Retinal pigment epithelial cell (primary cell): ENCODE measurements at regions not wholly inside any gene's neighbourhood (a gene's known extent, or its start where the extent isn't known, plus 50 kb on each side); places are given as distances from the start of the nearest gene placed in this dataset.
"Not testable (repeated sequence)": the region's sequence is repeated elsewhere in the genome, so short reads cannot be mapped to it uniquely, and the experiment has no call there.

ENCODE experiments used
- DNase-seq: peaks from one replicate; pipeline ENCODE4 v3.0.0-alpha.2; 2010; ENCODE audit warnings: low read depth
- H3K4me3 ChIP-seq: 2 replicates; pipeline ENCODE4 v1.5.1; 2011; ENCODE audit warnings: mild to moderate bottlenecking, low read length, control low read depth, moderate library complexity
- TF ChIP-seq, protein P1 (sequence below): conservative IDR thresholded peaks from 2 replicates; pipeline ENCODE4 v1.5.1; 2011; ENCODE audit warnings: low read depth, low read length, control low read depth, inconsistent platforms

DNA sequence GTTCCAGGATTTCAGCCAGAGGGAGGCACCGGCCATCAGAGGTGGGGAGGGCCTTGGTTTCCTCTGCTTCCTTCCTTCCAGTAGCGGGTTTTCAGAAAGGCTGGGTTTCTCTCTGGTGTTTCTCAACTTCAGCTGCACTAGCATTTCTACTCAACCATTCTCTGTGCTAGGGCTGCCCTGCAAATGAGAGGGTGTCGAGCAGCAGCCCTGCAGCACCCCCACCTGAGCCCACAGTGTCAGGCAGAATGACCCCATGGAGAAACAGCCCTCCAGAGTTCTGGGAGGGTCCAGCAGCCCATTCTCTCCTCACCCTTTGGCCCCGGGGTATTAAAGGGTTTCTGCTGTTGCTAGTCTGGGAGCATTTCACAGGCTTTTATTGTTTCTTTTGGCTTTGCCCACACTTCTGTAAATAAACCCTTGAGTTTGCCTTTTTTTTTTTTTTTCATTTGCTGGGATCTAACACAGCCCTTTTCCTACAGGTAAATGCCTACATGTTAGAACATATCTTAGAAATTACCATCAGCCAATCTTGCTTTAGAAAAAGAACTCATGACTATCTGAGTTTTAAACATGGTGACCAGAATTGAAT, 151.5 kb upstream of the VIPR2 start:
- TF ChIP-seq, protein P1, sequence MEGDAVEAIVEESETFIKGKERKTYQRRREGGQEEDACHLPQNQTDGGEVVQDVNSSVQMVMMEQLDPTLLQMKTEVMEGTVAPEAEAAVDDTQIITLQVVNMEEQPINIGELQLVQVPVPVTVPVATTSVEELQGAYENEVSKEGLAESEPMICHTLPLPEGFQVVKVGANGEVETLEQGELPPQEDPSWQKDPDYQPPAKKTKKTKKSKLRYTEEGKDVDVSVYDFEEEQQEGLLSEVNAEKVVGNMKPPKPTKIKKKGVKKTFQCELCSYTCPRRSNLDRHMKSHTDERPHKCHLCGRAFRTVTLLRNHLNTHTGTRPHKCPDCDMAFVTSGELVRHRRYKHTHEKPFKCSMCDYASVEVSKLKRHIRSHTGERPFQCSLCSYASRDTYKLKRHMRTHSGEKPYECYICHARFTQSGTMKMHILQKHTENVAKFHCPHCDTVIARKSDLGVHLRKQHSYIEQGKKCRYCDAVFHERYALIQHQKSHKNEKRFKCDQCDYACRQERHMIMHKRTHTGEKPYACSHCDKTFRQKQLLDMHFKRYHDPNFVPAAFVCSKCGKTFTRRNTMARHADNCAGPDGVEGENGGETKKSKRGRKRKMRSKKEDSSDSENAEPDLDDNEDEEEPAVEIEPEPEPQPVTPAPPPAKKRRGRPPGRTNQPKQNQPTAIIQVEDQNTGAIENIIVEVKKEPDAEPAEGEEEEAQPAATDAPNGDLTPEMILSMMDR, result no peak
- DNase-seq, result no peak
- no peak overlapping the region for H3K4me3 ChIP-seq

DNA sequence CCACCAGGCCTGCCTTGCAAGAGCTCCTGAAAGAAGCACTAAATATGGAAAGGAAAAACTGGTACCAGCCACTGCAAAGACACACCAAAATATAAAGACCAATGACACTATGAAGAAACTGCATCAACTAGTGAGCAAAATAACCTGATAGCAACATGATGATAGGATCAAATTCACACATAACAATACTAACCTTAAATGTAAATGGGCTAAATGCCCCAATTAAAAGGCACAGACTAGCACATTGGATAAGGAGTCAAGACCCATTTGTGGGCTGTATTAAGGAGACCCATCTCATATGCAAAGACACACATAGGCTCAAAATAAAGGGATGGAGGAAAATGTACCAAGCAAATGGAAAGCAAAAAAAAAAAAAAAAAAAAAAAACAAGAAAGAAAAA, 141.8 kb upstream of the VIPR2 start:
- H3K4me3 ChIP-seq, DNase-seq: not testable (repeated sequence)

DNA sequence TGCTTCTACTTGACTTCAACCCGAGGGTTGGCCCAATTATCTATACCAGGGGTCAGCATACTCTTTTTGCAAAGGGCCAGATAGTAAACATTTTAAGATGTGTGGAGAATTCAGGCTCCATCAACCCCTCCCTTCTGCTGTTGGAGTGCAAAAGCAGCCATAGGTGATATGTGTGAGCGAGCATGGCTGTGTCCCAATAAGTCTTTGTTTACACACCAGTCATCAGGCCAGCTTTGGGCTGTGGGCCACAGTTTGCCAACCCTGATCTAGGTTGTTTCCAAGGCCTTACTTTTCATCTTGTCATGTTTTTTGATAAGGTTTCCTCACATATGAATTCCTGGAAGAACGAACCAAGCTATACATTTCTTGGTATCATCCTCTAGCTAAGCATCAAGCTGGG, 136.9 kb upstream of the VIPR2 start:
- TF ChIP-seq, protein P1, result no peak

DNA sequence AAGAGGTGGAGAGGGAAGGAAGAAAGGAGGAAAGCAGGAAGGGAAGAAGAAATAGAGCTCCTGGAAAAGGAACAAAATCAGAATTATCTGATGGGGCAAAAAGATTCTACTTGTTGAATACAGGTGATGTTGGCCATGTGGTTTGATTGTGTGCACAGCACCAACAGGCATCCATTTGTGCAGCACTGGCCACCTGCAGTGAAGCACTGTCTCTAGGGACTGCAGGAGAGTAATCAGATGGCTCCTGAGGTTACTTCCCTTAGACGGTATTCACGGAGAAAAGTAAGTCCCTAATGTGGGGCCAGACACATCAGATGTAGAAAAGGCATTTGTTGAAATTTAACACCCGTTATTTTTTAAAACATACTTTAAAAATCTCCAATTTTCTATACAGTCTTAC, 135.3 kb upstream of the VIPR2 start:
- TF ChIP-seq, protein P1, result no peak
- DNase-seq, result no peak
- H3K4me3 ChIP-seq, result no peak overlapping the region

More for the DNA sequence above, 136.9 kb upstream of the VIPR2 start:
- no peak overlapping the region for H3K4me3 ChIP-seq
- no peak for DNase-seq

DNA sequence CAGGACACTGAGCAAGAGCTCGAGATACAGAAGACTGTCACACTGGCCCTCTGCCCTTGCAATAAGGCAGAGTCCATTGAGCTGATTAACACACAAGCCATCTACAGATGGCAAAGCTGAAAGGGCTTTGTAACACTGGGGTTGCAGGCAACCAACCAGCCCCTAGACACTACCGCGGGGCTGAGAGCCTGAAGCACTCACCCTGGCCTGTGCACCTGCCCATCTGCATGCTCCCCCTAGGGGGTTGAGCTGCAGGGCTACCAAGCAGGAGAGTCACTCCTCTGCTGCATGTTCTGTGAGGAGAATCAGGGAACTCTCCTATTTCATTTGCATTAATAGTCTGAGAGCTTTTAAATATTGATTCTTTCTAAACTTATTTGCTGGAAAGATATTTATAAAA, 128.1 kb upstream of the VIPR2 start:
- TF ChIP-seq, protein P1, result no peak
- H3K4me3 ChIP-seq, result no peak overlapping the region
- no peak for DNase-seq

DNA sequence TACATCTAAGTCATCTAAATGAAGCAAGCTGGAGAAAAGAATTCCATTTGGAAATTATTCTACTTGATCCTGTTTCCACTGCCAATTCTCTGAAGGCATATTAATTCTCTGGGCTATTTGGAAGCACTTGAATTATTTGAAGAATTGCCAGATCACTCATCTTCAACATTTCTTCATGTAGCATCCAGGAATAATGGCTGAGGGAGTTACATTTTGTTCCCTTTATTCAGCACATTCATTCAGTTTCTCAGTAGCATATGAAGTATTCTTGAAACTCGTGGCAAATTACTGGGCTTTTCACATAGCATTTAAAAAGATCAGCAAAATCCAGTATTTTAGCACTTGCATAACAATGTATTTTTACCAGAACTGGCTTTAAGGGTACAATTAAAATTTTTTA, 127.1 kb upstream of the VIPR2 start:
- TF ChIP-seq, protein P1, result no peak

DNA sequence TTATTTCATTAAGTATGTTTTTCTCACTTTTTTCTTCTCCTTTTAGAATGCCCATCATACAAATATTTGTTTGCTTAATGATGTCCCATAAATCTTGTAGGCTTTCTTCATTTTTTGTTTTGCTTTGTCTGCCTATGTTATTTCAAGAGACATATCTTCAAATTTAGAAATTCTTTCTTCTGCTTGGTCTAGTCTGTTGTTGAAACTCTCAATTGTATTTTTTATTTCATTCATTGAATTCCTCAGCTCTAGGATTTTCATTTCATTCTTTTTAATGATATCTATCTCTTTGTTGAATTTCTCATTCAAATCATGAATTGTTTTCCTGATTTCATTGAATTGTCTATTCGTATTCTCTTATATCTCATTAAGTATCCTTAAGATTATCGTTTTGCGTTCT, 125.1 kb upstream of the VIPR2 start:
- DNase-seq, result no peak
- TF ChIP-seq, protein P1, result no peak
- no peak overlapping the region for H3K4me3 ChIP-seq

More for the DNA sequence above, 127.1 kb upstream of the VIPR2 start:
- no peak overlapping the region for H3K4me3 ChIP-seq
- DNase-seq, result no peak
